ENCODE measurements at regions not wholly inside any gene's neighbourhood (a gene's known extent, or its start where the extent isn't known, plus 50 kb on each side); places are given as distances from the start of the nearest gene placed in this dataset.

- Histone ChIP-seq H3K27ac (ENCODE audit: insufficient read length, low read depth, low read length) (no peak overlapping the region), H3K27me3 (ENCODE audit: insufficient read depth, low read length) (no peaks in the 10 kb centered on the region), H3K4ac (ENCODE audit: low read depth, low read length) (no peak overlapping the region), H3K18ac (ENCODE audit: insufficient read length, low read depth, low read length) (no peak overlapping the region), H3K4me2 (ENCODE audit: insufficient read depth, insufficient read length, low read length) (no peak overlapping the region), H3K23ac (ENCODE audit: insufficient read length, low read depth, low read length) (no peak overlapping the region), H2AFZ (ENCODE audit: low read length) (no peak overlapping the region), H4K20me1 (ENCODE audit: control insufficient read depth, insufficient read depth, insufficient read length) (no peaks in the 10 kb centered on the region), H3K79me1 (ENCODE audit: insufficient read depth, low read depth, low read length, poor library complexity, severe bottlenecking) (no peaks in the 10 kb centered on the region), H2BK15ac (ENCODE audit: low read depth, low read length) (no peak overlapping the region), H3K9me3 (ENCODE audit: control insufficient read depth, low read depth, low read length) (no peaks in the 10 kb centered on the region), H3K9ac (ENCODE audit: extremely low read depth, insufficient read length, low read length) (no peak overlapping the region), H2BK12ac (ENCODE audit: insufficient read length, low read depth, low read length) (no peak overlapping the region), H3K14ac (ENCODE audit: insufficient read depth, low read length) (no peak overlapping the region), H3K23me2 (ENCODE audit: insufficient read length, low read depth, low read length, poor library complexity, severe bottlenecking) (no peaks in the 10 kb centered on the region), H3K79me2 (ENCODE audit: insufficient read depth, low read length) (no peaks in the 10 kb centered on the region), H4K91ac (ENCODE audit: insufficient read length, low read depth, low read length) (no peak overlapping the region), H3K56ac (ENCODE audit: insufficient read length, low read depth, low read length) (no peak overlapping the region), H3K4me1 (ENCODE audit: insufficient read depth, low read length) (peaks cover under 1% of the 10 kb centered on the region; the same call in 1 of the 2 replicates), H2AK5ac (ENCODE audit: insufficient read length, low read length) (no peak overlapping the region), H4K5ac (ENCODE audit: insufficient read length, low read depth, low read length) (no peak overlapping the region), H4K8ac (replicated peaks; ENCODE audit: insufficient read length, low read depth, low read length) (no peak overlapping the region), H2BK20ac (ENCODE audit: low read depth, low read length, poor library complexity, severe bottlenecking) (no peak overlapping the region), H3T11ph (ENCODE audit: low read length) (no peak overlapping the region), H2BK120ac (ENCODE audit: low read depth, low read length, poor library complexity, severe bottlenecking) (no peak overlapping the region), H2BK5ac (ENCODE audit: insufficient read length, low read length) (no peak overlapping the region)
- no peak for TF ChIP-seq CTCF (conservative IDR thresholded peaks at IDR 0.05)
- Mint-ChIP-seq H3K27ac (no peak overlapping the region), H3K4me1 (no peaks in the 10 kb centered on the region), H3K27me3 (ENCODE audit: low read depth) (no peaks in the 10 kb centered on the region; the same call in none of the 2 replicates), H3K4me3 (no peak overlapping the region), H3K9me3 (peaks cover 7 to 14% of the 10 kb centered on the region in 2 experiments; a peak in 3 of 5 replicates), H3K36me3 (ENCODE audit: insufficient read depth in 1 of 3, low read depth in 3 of 3) (peaks cover 0 to 3% (median 0%) of the 10 kb centered on the region in 3 experiments; a peak in 2 of 7 replicates)
- no peak for DNase-seq
- no CpG with 5 or more reads among the region's 4 CpGs for WGBS (ENCODE audit: extremely low coverage, insufficient read length, low lambda C conversion rate)
Observed at GRCh38 chr6:17007749-17008148, 94.1 kb upstream of the STMND1 start.
